ENCODE measurements at regions not wholly inside any gene's neighbourhood (a gene's known extent, or its start where the extent isn't known, plus 50 kb on each side); places are given as distances from the start of the nearest gene placed in this dataset.

DNA sequence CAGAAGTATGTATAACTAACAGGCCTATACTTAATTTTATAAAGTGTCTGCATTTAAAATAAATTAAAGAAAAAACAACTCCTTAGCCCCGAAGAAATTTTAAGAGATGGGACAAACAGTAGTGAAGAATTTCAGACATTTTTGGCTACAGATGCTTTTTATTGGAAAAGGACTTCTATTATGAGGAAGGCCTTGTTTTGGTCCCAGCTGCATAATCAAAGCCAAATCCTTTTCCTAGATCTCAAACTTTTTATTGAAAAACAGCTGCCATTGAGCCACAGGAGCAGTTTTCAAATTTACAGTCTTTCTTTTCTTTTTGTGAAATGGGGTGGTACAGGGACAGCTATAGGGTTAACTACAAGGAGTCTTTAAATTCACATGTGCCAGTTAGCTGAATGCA lies 51.3 kb upstream of the SETBP1 start:
- Histone ChIP-seq H3K9me3 (no peaks in the 10 kb centered on the region), H3K27ac (no peak overlapping the region), H3K4me3 (no peak overlapping the region), H3K27me3 (no peaks in the 10 kb centered on the region), H3K4me1 (peaks cover 0 to 14% (median 1%) of the 10 kb centered on the region in 4 donors), H3K36me3 (no peaks in the 10 kb centered on the region)
- intact Hi-C loops (cut with DNase I; ENCODE audit: low total_unique reads): no loop called here
- TF ChIP-seq, protein P1, sequence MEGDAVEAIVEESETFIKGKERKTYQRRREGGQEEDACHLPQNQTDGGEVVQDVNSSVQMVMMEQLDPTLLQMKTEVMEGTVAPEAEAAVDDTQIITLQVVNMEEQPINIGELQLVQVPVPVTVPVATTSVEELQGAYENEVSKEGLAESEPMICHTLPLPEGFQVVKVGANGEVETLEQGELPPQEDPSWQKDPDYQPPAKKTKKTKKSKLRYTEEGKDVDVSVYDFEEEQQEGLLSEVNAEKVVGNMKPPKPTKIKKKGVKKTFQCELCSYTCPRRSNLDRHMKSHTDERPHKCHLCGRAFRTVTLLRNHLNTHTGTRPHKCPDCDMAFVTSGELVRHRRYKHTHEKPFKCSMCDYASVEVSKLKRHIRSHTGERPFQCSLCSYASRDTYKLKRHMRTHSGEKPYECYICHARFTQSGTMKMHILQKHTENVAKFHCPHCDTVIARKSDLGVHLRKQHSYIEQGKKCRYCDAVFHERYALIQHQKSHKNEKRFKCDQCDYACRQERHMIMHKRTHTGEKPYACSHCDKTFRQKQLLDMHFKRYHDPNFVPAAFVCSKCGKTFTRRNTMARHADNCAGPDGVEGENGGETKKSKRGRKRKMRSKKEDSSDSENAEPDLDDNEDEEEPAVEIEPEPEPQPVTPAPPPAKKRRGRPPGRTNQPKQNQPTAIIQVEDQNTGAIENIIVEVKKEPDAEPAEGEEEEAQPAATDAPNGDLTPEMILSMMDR (IDR thresholded peaks at IDR 0.05): no peak
- no peak for DNase-seq

DNA sequence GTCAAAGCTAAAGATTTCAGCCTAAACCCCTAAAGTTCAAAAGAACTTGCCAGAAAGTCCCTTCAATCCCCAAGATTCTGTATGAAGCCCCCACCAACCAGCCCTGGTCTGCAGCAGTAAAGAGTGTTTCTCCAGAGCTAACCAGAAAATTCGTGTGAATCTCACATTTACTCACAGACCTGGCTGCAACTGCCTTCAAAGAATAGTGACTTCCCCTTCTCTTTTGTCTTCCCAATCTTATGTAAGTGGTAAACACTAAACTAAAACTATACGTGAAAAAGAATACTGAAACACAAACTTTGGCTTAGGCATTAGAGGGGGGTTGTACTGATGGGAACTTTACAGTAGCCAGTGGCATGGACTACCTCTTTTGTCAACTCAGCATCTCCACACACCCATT lies 50.6 kb upstream of the SETBP1 start:
- TF ChIP-seq, protein P1 (IDR thresholded peaks at IDR 0.05): no peak
- H3K4me1 ChIP-seq: peaks cover 0 to 8% (median 1%) of the 10 kb centered on the region in 4 donors
- H3K9me3 ChIP-seq: no peaks in the 10 kb centered on the region
- H3K27ac ChIP-seq: no peak overlapping the region
- H3K4me3 ChIP-seq: no peak overlapping the region
- no peak for DNase-seq
- intact Hi-C loops (cut with DNase I; ENCODE audit: low total_unique reads): no loop called here
- H3K36me3 ChIP-seq: no peaks in the 10 kb centered on the region
- H3K27me3 ChIP-seq: no peaks in the 10 kb centered on the region

Data from tibial artery (tissue), 4 donors.